GM12892 (cell line): ENCODE measurements at regions not wholly inside any gene's neighbourhood (a gene's known extent, or its start where the extent isn't known, plus 50 kb on each side); places are given as distances from the start of the nearest gene placed in this dataset.

Experiments
- POLR2A ChIP-seq: IDR thresholded peaks from 2 replicates; pipeline ENCODE4 v1.6.1; 2011; ENCODE audit warnings: low read depth, low read length, control low read depth
- TAF1 ChIP-seq: IDR thresholded peaks from 2 replicates; pipeline ENCODE4 v1.6.1; 2011; ENCODE audit warnings: low read depth, mild to moderate bottlenecking, control low read depth, low read length, borderline replicate concordance

DNA sequence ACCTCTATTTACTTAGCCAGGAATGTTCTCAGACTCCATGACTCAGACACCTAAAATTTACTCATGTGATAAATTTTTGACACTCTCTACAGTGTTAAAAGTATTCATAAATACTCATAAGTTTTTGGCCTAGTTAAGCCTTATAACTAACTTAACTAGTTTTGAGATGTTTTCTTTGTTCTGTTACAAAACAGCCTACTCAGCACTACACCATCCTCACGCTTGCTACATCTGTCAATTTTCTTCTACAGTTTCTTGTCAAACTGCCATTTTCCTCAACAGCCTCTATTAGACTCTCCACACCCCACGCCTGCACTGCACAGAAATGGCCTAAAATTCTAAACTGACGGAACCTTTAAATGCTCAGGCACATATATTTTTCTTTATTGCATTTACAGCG is 195.5 kb downstream of the ANXA1 start:
- TF ChIP-seq POLR2A (no peak), TAF1 (no peak)
